ENCODE measurements at regions not wholly inside any gene's neighbourhood (a gene's known extent, or its start where the extent isn't known, plus 50 kb on each side); places are given as distances from the start of the nearest gene placed in this dataset.
A peak's percentile ranks its signal among the peaks of the same experiment; 100 is the strongest.

DNA sequence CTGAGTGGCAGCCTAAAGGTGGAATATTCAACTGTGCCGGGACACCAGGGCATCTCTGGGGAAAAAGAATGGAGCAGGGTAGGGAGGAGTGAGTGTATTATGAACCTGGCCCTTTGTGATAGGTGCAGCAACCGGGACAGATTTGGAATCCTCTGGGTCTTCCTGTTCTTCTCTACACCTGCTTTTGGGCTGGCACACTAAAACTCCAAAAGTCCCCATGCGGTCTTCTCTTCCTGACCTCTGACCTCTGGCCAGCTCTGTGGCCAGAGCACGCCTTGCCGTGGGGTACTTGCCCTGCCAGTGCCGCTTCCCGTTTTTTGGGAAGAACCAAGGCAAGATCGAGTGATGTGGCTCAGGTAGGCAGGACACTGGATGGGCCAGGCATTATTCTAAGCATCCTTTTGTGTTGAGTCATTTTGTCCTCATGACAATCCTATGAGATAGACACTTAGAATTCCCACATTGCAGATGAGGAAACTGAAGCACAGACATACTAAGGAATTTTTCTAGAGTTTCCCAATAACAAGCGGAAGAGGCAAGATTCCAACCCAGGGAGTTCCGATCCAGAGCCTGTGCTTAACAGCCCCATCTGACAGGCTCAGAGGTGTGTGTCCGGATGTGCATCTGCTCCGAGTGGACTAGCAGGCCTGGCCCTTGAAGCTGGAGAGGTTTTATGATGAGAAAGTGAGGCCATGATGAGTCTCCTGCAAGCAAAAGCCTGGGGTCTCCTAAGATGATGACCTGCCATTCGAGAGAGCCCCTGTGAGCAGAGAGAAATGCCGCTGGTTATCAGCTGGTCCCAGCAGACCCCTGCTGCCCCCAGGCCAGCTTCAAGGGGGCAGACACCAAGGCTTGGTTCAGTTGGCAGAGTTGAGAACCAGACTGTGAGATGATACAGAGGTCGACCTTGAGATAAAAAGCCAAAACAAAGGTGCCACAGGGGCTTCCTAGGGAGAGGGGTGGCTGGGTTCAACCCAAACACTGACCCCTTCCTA is 67.9 kb upstream of the ESRRB start:
- DNase-seq, result no peak

DNA sequence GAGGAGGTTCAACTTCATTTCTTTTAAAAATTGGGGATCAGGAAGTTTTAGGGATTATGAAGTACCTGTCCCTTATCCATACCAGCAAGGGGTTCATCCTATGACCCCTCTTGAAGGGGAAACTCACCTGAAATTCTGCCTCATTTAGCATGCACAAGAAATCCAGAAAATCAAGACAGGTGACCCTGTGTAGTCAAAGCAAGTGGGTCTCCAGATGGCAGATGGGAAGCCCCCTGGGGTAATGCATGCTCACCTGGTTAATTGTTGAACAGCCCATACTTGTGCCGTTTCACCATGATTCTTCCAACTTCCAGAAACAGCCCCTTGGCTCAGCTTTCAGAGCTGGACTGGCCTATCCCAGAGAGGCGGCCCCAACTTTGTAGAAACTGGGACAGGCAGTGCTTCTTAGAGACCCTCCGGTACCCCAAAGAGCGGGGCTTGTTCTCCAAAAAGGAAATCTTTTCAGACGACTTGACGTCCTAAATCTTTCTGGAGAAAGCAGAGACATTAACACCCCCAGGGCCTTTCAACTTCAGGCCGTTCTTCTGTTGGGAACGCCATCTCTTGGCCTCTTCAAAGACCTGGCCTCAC is 66.3 kb upstream of the ESRRB start:
- no peak for DNase-seq

DNA sequence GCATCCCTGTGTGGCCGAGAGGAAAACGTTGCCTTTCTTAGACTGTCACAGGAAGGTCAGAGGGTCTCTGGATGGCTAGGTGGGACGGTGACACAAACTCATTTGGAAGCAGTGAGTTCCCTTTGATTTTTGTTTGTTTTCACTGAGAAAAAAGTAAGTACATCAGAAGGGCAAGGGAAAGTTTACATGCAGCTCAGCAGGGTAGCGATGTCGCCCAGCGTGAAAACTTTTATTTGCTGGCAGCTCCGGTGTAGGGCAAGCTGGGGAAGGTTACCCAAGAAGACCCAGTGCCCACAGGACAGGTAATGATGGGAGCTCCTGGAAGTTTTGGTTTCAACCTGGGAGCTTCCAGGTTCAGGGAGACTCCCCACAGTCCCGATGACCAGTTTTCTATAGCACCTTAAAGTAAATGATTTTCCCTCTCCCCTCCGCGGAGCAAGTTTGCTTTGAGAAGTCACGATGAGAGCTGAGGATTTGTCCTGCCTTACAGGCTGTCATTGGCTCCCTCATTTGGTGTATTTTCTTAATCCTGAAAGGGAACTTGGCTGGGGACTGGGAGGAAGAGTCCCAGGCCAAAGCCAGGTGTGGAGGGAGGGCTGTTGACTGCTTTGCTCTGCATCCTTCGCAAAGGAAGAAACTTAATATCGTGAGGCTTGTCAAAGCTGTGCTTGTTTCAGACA is 64.7 kb upstream of the ESRRB start:
- DNase-seq, result no peak

DNA sequence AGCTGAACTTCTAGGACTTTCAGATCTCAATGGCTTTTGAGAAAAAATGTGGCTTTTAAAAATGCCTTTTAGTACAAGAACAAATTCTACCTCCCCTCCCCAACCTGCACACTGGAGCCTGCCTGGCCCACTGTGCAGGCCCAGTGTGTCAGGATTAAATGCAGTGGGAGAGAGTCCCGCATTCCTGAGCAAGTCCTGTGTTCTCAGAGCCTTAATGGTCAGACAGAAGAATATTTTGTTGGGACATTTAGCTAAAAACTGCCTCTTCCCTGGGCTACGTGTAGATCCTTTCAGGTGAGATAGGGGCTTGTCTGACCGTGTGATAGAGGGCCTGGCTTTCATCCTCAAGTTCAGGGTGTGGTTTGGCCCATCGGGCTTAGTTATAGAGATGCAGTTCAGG is 63.1 kb upstream of the ESRRB start:
- no peak for DNase-seq

DNA sequence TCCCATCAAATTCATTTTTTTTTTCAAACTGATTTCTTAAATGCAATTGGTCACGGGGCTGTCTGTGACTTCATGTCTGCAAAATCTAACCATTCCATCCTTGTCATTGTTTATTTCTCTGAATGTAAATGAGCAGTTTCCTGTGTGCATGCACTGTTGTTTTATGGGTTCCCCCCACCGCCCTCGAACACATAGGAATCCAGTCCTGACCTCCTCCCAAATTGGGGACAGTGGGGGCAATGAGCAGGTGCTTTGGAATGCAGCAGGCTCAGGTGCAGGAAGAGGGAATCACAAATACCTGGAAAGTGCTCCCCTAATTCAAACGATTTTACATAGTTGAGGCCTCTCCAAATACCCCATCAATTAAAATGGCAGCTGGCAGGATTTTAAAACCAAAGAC is 62.6 kb upstream of the ESRRB start:
- no peak for DNase-seq

DNA sequence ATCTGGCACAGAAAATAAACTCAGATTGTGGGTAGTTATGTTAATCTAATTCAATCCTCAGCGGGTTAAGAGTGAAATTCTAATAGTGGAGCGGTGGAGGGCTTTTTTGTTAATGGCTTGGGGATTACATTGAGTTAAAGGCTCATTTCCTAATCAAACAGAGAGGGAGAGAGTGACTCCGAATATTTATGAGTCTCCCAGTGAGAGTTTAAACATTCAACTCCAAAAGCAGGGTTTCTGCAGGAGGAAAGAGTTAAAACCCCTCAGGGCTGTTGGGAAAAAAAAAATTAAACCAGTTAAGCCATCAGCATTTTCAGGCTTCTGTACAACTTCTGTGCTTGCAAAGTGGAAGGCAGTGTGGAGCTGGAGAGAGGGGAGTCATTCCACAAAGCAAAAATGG is 62.1 kb upstream of the ESRRB start:
- no peak for DNase-seq

DNA sequence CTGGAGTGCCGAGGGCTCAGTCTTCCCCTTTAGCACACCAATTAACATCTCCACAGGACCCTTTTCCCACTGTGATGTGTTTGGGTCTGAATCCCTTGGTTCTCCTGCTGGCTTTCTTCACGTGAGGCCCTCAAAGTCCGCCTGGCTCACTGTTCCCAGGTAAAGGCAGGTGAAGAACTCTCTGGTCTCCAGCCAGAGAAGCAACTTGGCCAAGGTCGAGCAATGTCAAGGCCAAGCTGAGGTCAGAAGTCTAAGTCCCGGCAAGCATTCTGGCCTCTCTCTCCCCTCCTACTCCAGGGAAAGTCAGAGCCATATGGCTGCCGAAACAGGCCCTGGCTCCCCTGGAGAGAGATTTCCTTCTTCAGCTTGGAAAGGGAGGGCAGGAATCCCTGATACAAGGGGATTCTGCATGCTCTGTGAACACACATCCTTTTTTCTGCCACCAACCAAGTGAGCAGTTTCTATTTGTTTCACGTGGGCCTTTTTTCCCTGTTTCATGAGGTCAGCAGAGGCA is 61.4 kb upstream of the ESRRB start:
- DNase-seq, result no peak

DNA sequence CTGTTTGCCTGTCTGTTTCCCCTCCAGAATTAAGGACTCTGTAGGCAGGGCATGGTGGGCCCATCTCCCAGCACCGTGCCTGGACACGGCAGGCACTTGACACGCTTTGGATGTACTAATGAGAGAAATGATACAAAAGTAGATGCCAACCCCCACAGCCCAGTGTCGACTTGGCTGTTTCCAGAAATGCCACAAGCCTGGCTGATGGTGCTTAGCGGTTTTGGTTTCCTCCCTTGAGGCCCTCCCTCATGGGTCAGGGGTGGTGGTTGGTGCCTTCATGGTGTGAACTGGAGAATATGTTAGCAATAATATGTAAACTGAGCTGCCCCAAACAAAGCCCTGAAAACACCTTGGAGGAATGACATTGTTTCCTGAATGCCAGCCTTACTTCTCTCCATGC is 55.5 kb upstream of the ESRRB start:
- DNase-seq, result peak; percentile 31

DNA sequence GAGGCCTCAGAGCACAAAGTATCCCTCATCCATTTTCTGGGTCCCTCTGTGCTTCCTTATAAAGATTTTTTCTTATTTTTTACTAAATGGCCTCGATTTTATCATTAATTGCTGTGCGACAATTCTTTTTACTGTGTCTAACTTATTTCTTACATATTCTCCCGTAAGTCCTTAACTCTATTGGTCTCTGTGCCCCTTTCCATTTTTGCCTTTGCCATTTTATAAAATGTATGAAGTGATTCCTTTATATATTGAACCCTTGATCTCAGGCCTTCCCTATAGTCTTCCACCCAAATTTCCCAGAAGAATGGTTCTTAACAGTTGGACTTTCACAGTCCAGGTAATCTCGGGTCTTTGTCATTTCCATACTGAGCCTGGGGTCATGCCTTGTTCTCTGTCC is 55.0 kb upstream of the ESRRB start:
- no peak for DNase-seq

DNA sequence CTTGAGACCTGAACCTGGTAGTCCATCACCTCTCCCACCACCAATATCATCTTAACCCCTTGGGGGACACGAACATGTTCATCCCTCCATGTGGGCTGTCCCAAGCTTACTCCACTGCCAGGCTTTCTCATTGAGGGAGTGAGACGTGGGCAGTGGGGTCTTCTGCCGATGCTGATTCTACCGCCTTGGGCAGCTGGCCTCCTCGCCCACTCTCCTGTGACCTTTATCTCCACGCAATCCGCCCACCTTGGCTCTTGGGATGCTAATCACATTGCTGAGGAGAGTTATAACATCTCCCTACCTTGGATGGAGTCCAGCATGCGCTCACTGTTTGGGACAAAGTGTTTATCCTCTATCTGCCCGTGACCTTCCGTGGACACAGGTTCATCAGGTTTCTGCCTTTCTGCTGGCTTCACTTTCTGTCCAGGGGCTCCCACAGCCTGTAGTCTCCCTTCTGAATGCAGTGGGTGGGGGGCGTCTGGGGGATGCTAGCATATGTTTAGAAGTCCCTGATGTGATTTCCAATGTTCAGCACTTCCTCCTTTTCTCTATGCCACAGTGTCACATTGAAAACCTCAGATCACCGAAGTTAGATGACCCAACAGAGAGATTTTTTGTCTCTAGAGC is 53.2 kb upstream of the ESRRB start:
- no peak for DNase-seq

DNA sequence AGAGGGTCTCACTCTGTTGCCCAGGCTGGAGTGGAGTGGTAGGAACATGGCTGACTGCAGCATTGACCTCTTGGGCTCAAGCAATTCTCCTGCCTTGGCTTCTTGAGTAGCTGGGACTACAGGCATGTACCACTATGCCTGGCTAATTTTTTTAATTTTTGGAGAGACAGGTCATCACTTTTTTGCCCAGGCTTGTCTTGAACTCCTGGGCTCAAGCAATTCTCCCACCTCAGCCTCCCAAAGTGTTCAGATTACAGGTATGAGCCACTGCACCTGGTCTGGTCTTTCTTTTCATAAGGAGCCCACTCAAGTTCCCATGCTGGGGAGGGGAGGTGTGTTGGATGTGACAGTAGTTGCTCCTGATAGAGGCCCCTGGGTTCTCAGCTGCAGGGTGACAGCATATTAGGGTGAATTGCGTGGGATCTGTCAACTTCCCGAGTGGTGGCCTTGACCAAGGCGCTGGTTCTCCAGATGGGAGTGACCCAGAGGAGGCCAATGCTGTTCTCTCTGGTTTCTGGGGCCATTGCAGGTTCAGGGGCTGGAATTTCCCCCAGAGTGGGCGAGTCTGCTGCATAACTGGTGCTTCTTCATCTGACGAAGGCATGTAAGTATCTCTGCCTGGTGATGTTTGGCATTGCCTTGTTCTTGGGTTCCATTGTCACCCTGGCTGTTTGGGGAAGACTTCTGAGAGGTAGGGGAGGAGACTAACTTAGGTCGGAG is 52.4 kb upstream of the ESRRB start:
- no peak for DNase-seq

DNA sequence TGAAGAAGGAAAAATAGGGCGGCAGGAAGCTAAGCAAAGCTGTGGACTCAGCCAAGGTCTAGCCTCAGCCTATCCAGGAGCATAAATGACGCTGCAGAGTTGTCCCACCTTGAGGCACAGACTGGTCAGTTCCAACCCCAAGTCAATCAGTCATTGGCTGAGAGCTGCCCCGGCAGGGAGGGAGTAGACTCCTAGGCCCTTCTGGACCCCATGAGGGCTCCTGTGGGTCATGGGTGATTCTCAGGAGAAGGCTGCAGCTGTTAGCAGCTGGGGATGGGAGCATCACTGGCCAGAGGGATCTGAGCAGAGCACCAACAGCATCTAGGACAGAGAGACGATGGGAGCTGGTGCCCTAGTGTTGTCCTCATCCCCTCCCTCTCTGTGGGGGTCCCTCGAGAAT is 51.8 kb upstream of the ESRRB start:
- DNase-seq, result no peak
